ENCODE measurements at regions not wholly inside any gene's neighbourhood (a gene's known extent, or its start where the extent isn't known, plus 50 kb on each side); places are given as distances from the start of the nearest gene placed in this dataset.

GRCh38 chr10:59098387-59098786 is 78.1 kb upstream of the PHYHIPL start:
- DNase-seq (no peak), ATAC-seq (no peak)
- no peaks in the 10 kb centered on the region for H3K27me3 ChIP-seq
- H3K27ac ChIP-seq = no peak overlapping the region
- intact Hi-C loops (cut with DNase I) = no loop called here
- no peak for TF ChIP-seq CTCF (IDR thresholded peaks at IDR 0.05)
- no peaks in the 10 kb centered on the region for H3K36me3 ChIP-seq
- no peaks in the 10 kb centered on the region for H3K9me3 ChIP-seq
- no peak overlapping the region for H3K4me3 ChIP-seq
- no peaks in the 10 kb centered on the region for H3K4me1 ChIP-seq

GRCh38 chr10:59098831-59099452 is 77.5 kb upstream of the PHYHIPL start:
- Histone ChIP-seq H3K9me3 (no peaks in the 10 kb centered on the region), H3K27ac (no peak overlapping the region), H3K36me3 (no peaks in the 10 kb centered on the region), H3K27me3 (no peaks in the 10 kb centered on the region), H3K4me1 (no peaks in the 10 kb centered on the region), H3K4me3 (no peak overlapping the region)
- DNase-seq (no peak), ATAC-seq (no peak)
- intact Hi-C loops (cut with DNase I) = no loop called here
- TF ChIP-seq CTCF (IDR thresholded peaks at IDR 0.05) = no peak

- no peaks in the 10 kb centered on the region for H3K9me3 ChIP-seq
- intact Hi-C loops (cut with DNase I) = no loop called here
- no peaks in the 10 kb centered on the region for H3K36me3 ChIP-seq
- ATAC-seq (no peak), DNase-seq (no peak)
- no peak overlapping the region for H3K27ac ChIP-seq
- H3K27me3 ChIP-seq = no peaks in the 10 kb centered on the region
- no peak for TF ChIP-seq CTCF (IDR thresholded peaks at IDR 0.05)
- H3K4me3 ChIP-seq = no peak overlapping the region
- H3K4me1 ChIP-seq = no peaks in the 10 kb centered on the region
Measured at GRCh38 chr10:59099481-59099880, 77.0 kb upstream of the PHYHIPL start.

GRCh38 chr10:59102394-59102793 is 74.0 kb upstream of the PHYHIPL start:
- no peak overlapping the region for H3K4me3 ChIP-seq
- TF ChIP-seq CTCF (IDR thresholded peaks at IDR 0.05) = no peak
- no peaks in the 10 kb centered on the region for H3K4me1 ChIP-seq
- H3K36me3 ChIP-seq = no peaks in the 10 kb centered on the region
- no peaks in the 10 kb centered on the region for H3K27me3 ChIP-seq
- ATAC-seq (no peak), DNase-seq (no peak)
- H3K9me3 ChIP-seq = no peaks in the 10 kb centered on the region
- H3K27ac ChIP-seq = no peak overlapping the region
- intact Hi-C loops (cut with DNase I) = no loop called here

GRCh38 chr10:59104186-59104585 is 72.3 kb upstream of the PHYHIPL start:
- ATAC-seq (no peak), DNase-seq (no peak)
- Histone ChIP-seq H3K4me1 (no peaks in the 10 kb centered on the region), H3K27me3 (no peaks in the 10 kb centered on the region), H3K9me3 (no peaks in the 10 kb centered on the region), H3K27ac (no peak overlapping the region), H3K36me3 (no peaks in the 10 kb centered on the region), H3K4me3 (no peak overlapping the region)
- intact Hi-C loops (cut with DNase I) = no loop called here
- no peak for TF ChIP-seq CTCF (IDR thresholded peaks at IDR 0.05)

GRCh38 chr10:59106441-59106840 is 70.0 kb upstream of the PHYHIPL start:
- intact Hi-C loops (cut with DNase I) = no loop called here
- no peaks in the 10 kb centered on the region for H3K4me1 ChIP-seq

More at GRCh38 chr10:59106441-59106840, 70.0 kb upstream of the PHYHIPL start:
- Histone ChIP-seq H3K27ac (no peak overlapping the region), H3K4me3 (no peak overlapping the region), H3K9me3 (no peaks in the 10 kb centered on the region), H3K36me3 (no peaks in the 10 kb centered on the region), H3K27me3 (no peaks in the 10 kb centered on the region)
- no peak for DNase-seq
- TF ChIP-seq CTCF (IDR thresholded peaks at IDR 0.05) = no peak
- no peak for ATAC-seq
